ENCODE measurements at regions not wholly inside any gene's neighbourhood (a gene's known extent, or its start where the extent isn't known, plus 50 kb on each side); places are given as distances from the start of the nearest gene placed in this dataset.

- peak; percentile 39 for TF ChIP-seq CTCF (IDR thresholded peaks at IDR 0.05)
- TF ChIP-seq EZH2 (IDR thresholded peaks at IDR 0.05) = no peak
Observed at GRCh38 chr6:60754879-60755278, 1531.1 kb downstream of the KHDRBS2 start.

All from neural progenitor cell (in vitro differentiated cells).